ENCODE measurements at regions not wholly inside any gene's neighbourhood (a gene's known extent, or its start where the extent isn't known, plus 50 kb on each side); places are given as distances from the start of the nearest gene placed in this dataset.

- Histone ChIP-seq H3K36me3 (no peaks in the 10 kb centered on the region), H3K4me3 (no peak overlapping the region), H3K4me1 (no peaks in the 10 kb centered on the region), H3K27ac (no peak overlapping the region), H3K27me3 (no peaks in the 10 kb centered on the region), H3K9me3 (no peaks in the 10 kb centered on the region)
- intact Hi-C loops (cut with DNase I) = no loop called here
- DNase-seq (no peak), ATAC-seq (no peak)
- TF ChIP-seq, protein P1, sequence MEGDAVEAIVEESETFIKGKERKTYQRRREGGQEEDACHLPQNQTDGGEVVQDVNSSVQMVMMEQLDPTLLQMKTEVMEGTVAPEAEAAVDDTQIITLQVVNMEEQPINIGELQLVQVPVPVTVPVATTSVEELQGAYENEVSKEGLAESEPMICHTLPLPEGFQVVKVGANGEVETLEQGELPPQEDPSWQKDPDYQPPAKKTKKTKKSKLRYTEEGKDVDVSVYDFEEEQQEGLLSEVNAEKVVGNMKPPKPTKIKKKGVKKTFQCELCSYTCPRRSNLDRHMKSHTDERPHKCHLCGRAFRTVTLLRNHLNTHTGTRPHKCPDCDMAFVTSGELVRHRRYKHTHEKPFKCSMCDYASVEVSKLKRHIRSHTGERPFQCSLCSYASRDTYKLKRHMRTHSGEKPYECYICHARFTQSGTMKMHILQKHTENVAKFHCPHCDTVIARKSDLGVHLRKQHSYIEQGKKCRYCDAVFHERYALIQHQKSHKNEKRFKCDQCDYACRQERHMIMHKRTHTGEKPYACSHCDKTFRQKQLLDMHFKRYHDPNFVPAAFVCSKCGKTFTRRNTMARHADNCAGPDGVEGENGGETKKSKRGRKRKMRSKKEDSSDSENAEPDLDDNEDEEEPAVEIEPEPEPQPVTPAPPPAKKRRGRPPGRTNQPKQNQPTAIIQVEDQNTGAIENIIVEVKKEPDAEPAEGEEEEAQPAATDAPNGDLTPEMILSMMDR (IDR thresholded peaks at IDR 0.05) = no peak
Observed at GRCh38 chr4:178553201-178553600, 1111.0 kb upstream of the AGA start.

DNA sequence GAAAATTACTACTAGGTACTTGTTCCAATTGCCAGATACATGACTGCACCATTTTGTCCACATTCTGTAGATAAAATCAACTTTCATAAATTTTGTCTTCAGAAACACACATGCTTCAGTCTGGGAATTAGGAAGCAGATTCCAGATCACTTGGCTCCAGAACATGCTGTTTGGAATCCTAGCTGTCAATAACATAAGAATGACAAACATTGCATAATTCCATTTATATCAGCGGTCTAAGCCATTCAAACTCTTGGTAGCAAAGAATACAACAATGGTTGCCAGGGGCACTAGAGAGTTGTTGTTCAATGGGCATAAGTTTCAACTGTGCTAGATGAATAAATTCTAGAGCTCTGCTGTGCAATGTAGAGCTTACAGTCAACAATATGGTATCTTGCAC, 1112.1 kb upstream of the AGA start:
- intact Hi-C loops (cut with DNase I) = no loop called here
- ATAC-seq = no peak

GRCh38 chr4:178556796-178557195, 1114.6 kb upstream of the AGA start:
- TF ChIP-seq, protein P1 (IDR thresholded peaks at IDR 0.05) = no peak
- no peaks in the 10 kb centered on the region for H3K36me3 ChIP-seq
- no peaks in the 10 kb centered on the region for H3K4me1 ChIP-seq
- intact Hi-C loops (cut with DNase I) = no loop called here
- H3K27ac ChIP-seq = no peak overlapping the region
- no peak for DNase-seq
- no peak for ATAC-seq
- H3K4me3 ChIP-seq = no peak overlapping the region
- no peaks in the 10 kb centered on the region for H3K27me3 ChIP-seq
- H3K9me3 ChIP-seq = no peaks in the 10 kb centered on the region

More for the DNA sequence above, 1112.1 kb upstream of the AGA start:
- Histone ChIP-seq H3K36me3 (no peaks in the 10 kb centered on the region), H3K27ac (no peak overlapping the region), H3K9me3 (no peaks in the 10 kb centered on the region), H3K4me1 (no peaks in the 10 kb centered on the region), H3K27me3 (no peaks in the 10 kb centered on the region), H3K4me3 (no peak overlapping the region)
- DNase-seq = no peak
- TF ChIP-seq, protein P1 (IDR thresholded peaks at IDR 0.05) = no peak

DNA sequence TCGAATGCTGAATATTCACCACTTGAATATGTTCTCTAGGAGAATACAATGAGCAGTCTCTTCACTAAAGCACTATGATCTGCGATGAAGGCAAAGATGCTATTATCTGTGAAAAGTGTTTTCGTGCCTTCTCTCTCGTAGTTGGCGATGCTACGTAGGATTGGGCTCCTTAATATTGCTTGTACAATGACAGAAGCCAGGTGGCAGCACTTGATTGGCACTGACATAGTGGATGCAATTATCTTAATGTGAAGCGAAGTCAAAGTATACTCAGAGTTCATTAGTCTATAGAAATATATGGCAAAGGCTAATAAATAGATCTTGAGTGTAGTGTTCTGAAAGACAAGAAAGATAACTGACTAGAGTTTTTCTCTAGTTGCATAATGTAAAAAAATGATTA, 1135.7 kb upstream of the AGA start:
- Histone ChIP-seq H3K36me3 (no peaks in the 10 kb centered on the region), H3K4me1 (no peaks in the 10 kb centered on the region), H3K27me3 (no peaks in the 10 kb centered on the region), H3K27ac (no peak overlapping the region), H3K9me3 (no peaks in the 10 kb centered on the region), H3K4me3 (no peak overlapping the region)
- ATAC-seq (no peak), DNase-seq (no peak)
- TF ChIP-seq, protein P1 (IDR thresholded peaks at IDR 0.05) = no peak
- intact Hi-C loops (cut with DNase I) = no loop called here

- ATAC-seq (no peak), DNase-seq (no peak)
- Histone ChIP-seq H3K9me3 (peaks cover 0 to 4% of the 10 kb centered on the region in 2 donors), H3K27me3 (no peaks in the 10 kb centered on the region), H3K36me3 (no peaks in the 10 kb centered on the region), H3K27ac (no peak overlapping the region), H3K4me1 (no peaks in the 10 kb centered on the region), H3K4me3 (no peak overlapping the region)
- intact Hi-C loops (cut with DNase I) = no loop called here
- TF ChIP-seq, protein P1 (IDR thresholded peaks at IDR 0.05) = no peak
Observed at GRCh38 chr4:178595500-178596138, 1153.4 kb upstream of the AGA start.
